ENCODE measurements at regions not wholly inside any gene's neighbourhood (a gene's known extent, or its start where the extent isn't known, plus 50 kb on each side); places are given as distances from the start of the nearest gene placed in this dataset.

GRCh38 chr21:36555199-36555800 is 75.4 kb upstream of the CLDN14 start:
- no peak for DNase-seq

DNA sequence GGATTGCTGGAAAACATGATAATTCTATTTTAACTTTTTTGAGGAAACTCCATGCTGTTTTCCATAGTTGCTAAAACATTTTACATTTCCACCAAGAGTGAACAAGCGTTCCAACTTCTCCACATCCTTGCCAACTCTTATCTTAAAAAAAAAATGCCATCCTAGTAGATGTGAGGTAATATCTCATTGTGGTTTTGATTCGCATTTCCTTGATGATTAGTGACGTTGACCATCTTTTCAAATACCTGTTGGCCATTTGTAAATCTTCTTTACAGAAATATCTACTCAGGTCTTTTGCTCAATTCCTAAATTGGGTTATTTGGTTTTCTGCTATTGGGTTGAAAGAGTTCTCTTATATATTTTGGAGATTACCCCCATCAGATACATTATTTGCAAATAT is 77.4 kb upstream of the CLDN14 start:
- no peak for DNase-seq

DNA sequence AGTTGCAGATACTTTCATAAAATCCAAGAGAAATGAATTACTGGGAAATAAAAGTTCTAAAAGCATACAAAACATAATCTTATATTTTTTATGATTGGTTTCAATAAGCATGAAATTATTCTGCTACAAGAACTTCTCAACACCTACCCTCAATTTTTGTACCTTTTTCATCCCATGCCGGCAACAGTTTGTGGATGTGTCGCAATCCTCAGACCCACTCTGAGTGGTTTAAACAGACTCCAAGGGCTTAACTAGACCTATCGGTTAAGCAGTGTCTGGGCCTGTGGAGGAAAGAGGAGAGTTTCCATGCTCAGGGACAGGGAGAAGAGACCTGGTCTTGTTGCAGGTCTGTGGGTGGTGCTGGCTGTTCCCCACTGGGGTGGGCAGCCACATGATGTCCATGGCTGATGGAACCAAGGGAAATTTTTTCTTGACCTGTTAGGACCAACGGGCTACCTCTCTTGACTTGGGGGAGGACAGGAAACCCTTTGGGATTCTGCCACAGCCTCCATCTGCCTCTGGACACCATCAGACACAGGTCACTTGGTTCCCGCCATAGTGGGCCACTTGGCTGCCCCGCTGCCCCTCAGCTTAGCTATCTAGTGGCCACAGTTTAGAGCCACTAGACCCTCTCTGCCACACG is 81.1 kb upstream of the CLDN14 start:
- DNase-seq, result no peak

DNA sequence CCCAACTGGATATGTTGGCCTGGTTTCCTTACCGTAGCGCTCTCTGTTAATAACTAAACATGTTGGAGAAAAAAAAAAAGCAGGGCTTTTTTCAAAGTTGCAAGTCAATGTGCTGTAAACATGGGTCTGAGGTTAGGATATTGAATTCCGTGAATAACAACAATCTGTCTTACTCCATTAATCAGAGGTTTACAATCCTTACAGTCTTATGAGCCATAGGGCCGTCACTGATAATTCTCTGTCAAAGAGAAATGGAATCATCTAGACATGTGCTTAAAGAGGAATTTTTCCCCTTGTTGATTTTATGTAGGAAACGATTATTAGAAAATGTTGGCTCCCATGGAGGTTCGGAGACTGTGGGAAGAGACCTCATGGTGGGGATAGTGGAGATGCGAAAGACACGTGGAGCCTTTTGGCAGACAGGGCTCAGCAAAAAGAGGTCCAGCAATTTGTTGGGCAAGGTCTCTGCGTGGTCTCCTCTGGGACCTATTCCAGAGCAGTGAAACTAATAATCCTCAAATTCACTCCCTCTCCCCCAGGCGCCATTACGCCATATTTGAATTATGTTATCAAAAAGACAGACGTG is 83.5 kb upstream of the CLDN14 start:
- no peak for DNase-seq

DNA sequence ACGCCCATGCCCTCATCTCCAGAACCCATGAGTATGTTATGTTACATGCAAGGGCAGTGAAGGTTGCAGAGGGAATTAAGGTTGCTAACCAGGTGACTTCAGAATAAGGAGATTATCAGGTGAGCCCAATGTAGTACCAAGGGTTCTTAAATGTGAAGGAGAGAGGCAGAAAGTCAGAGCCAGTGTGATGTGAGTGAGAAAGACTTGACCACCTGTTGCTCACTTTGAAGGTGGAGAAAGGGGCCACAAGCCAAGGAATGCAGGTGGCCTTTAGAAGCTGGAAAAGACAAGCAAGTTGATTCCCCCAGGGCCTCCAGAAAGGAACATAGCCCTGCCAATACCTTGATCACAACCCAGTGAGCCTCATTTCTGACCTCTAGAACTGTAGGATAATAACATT is 84.7 kb upstream of the CLDN14 start:
- no peak for DNase-seq

DNA sequence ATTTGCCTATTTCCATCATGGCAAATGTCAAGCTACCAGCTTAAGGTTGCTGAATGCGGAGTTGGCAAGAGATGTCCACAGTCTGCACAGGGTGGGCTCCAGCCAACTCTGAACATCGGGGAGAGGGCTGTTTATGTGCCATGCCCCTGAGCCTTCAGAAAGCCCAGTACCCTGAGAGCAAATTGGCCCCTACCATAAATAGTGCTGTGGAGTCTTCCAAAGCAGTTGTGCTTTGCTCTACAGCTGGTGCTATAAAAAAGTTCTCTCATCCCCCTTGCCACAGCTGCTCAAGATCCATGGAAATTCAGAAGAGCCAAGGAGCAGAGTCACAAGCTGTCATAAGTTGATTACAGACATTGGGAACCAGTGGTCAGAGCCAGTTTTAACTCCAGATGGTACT is 85.6 kb upstream of the CLDN14 start:
- DNase-seq, result no peak

DNA sequence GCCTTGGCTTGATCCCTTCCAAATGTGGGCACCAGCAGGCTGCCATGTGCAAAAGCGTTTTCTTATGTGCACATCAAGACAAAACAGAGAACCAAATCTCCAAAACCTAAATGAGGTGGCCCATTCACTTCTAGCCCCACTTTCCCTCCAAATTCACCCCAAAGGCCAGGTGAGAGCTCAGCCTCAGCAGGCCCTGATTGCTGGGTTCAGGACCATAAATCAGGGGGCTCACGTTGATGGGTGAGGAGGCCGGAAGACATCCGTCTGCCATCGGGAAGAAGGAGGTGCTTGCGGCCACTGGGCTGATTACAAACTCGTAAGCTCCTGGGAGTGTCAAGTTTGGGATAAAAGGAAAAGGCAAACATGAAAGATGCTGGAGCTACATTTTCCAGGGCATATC is 86.7 kb upstream of the CLDN14 start:
- no peak for DNase-seq

DNA sequence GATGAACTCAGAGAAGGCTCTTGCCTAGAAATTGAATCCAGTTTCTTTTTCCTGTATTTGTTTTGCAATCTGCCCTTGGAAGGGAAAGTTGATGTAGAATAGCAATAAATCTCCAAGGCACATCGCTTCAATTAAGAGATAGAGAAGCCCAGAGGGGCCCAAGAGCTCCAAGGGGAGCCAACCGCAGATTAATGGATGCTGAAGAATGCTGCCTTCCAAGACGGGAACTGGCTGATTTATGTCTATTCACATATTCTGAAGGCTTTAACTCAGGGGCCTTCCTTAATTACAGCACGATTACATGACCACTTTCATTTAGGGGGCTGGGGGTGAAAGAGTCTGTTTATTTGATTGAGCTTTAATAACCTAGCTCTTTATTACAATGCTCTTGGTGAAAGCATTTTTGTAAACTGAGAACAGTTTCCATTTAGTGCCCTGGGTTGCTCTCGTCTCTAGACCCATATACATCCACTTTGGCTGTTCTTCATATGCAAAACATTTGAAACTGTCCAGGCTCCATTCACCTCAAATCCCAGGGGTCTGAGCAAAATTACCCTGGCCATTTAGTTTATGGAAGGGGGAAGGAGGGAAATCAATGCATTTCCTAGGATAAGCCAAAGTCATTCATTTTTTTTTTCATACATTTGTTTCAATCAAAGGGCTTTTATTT is 87.4 kb upstream of the CLDN14 start:
- DNase-seq, result no peak

- DNase-seq, result no peak
Observed at GRCh38 chr21:36569511-36569910, 89.6 kb upstream of the CLDN14 start.

GRCh38 chr21:36571556-36571955 is 91.6 kb upstream of the CLDN14 start:
- no peak for DNase-seq

DNA sequence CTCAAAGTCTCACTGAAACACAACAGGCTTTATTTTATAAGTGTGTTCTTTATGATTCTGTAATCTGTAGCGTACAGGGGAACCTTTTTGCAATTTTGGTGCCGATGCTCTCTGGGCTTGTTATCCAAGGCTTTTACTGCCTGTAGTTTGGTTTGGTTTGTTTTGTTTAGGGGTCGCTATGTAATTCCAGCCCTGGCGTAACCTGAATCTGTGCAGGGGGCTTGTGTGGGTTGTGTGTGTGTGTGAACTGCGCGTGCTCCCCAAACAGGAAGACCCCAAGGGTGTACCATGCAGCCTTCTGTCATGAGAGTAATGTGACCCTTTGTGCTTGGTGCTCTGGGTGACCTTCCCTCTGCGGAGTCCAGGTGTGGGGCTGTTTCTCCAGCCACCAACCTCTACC is 92.1 kb upstream of the CLDN14 start:
- no peak for DNase-seq

GRCh38 chr21:36575306-36575705 is 95.4 kb upstream of the CLDN14 start:
- DNase-seq, result no peak

GRCh38 chr21:36576441-36576840 is 96.5 kb upstream of the CLDN14 start:
- no peak for DNase-seq

DNA sequence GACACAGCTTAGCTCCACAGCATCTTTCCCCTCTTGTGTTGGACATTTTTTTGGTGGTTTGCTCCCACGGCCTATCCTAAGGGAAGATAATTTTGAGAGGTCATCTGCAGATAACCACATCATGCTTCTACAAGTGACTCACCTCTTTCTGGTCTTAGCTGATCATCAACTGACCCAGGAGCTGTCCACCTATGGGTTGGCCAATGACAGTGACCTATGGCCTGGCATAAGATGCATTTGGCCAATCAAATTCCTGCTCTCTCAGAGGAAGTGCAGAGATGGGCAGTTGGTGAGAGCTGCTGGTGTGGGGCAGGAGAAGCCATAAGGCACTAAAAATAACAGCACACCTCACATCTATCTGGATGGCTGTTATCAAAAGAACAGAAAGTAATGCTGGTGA is 100.0 kb upstream of the CLDN14 start:
- DNase-seq, result no peak

- DNase-seq, result no peak
Observed at GRCh38 chr21:36582271-36582670, 102.3 kb upstream of the CLDN14 start.

DNA sequence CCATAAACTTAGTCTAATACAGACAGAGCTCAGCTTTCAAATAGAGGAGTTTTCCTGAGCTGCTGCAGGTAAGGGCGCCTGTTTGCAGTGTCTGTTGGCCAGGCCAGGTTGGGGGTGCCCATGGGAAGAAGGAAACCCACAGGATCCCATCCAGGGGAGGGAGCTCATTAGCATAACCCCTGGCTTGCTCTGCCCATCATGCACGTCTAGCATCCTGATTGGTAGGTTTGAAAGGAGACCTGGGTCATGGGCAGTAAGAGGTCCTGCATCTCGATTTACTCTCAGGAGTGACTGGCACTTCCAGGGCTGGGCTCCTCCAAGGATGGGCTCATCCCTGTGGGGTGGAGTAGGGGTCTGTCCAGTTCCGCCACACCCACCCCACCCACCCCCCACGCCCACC is 103.7 kb upstream of the CLDN14 start:
- no peak for DNase-seq

DNA sequence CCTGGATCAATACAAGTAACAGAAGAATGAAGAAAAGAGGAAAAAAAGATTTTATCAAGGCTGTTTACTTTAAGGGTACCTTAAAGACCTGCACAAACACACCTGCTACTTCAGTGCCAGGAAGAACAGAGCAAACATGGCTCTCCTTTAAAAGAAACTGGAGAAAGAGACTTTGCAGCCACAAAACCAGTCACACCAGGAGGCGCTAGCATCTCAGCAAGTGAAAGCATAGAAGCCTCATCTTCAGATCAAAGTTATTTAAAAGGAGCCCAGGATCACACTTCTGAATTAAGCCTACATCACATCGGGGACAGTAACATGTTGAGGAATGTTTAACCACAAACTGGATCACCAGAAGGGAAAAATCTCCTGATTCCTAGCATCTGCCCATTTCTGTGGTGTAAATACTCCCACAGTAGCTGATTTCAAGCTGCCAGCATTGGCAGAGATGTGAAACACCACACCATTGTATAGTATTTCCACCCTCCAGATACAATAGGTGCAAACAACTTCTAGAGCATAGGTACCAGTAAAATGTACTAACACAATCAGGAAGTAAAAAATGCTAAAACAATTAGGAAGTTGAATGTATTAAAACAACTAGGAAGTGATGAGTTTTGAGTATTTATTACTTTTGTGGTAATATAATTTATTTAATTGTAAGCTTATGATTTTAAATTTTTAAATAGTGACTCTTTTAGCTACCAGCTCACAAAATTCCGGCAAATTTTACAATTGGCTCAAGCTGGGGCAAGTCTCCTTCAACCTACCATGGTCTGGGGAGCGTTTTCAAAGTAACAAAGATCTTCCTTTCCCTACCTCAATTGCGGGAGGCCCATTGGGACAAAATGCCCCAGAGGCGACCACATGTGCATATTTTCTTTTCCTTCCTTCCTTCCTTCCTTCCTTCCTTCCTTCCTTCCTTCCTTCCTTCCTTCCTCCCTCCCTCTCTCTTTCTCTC is 105.3 kb upstream of the CLDN14 start:
- no peak for DNase-seq

DNA sequence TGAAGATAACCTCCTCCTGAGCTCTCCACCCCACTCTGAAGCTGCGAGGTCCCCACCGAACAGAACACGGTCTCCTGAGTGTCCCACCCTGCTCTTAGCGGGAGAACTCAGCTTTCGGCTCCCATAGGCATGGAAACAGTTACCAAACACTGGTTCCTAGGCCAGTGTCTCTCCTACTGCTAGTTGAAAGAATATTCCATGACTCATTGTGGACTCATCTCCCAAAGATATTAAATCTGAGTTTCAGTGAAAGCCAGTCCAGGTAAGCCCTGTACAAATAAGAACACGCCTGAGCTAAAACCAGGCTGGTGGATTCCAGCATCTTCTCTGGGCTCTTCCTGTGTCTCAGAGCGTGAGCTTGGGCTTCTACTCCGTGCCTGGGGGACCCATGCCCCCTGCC is 107.5 kb upstream of the CLDN14 start:
- no peak for DNase-seq

GRCh38 chr21:36589352-36589971 is 109.5 kb upstream of the SIM2 start:
- no peak for DNase-seq

GRCh38 chr21:36591326-36591970 is 107.5 kb upstream of the SIM2 start:
- DNase-seq, result no peak

- DNase-seq, result no peak
Observed at GRCh38 chr21:36596174-36596573, 102.7 kb upstream of the SIM2 start.

GRCh38 chr21:36601362-36601761 is 97.6 kb upstream of the SIM2 start:
- DNase-seq, result no peak

Data from activated effector memory CD4-positive, alpha-beta T cell treated with Interleukin-2 at 50 U/mL for 16 hours (primary cell).